Natural killer cell treated with Interleukin-12 subunit alpha and Interleukin-12 subunit beta and Interleukin-15 and Interleukin-18, amount 100 ng/mL, for 72 hours (primary cell): ENCODE measurements at regions not wholly inside any gene's neighbourhood (a gene's known extent, or its start where the extent isn't known, plus 50 kb on each side); places are given as distances from the start of the nearest gene placed in this dataset.
"Not testable (repeated sequence)": the region's sequence is repeated elsewhere in the genome, so short reads cannot be mapped to it uniquely, and the experiment has no call there.

Experiments used
- ATAC-seq, 2 donors: fragments of 150-1000 bp; cut with Tn5 transposase in 1 of 2; sonication (Bioruptor Pico), chemical (Tn5 transposase) in 1 of 2; 2 replicates each; pipeline ENCODE4 v1.10.0; 2021
- DNase-seq: peaks from one replicate; pipeline ENCODE4 v3.0.0; 2022; ENCODE audit warnings: low spot score
- H3K27ac Mint-ChIP-seq, 2 donors: 1 replicate in 1 of 2; 2 replicates in 1 of 2; pipeline ENCODE4 v1.8.0; 2022; ENCODE audit warnings: mixed read lengths in 2 of 2, mild to moderate bottlenecking in 1 of 2, moderate library complexity in 1 of 2
- H3K27me3 Mint-ChIP-seq, 2 donors: 1 replicate in 1 of 2; 2 replicates in 1 of 2; pipeline ENCODE4 v1.8.0; 2022; ENCODE audit warnings: mixed read lengths in 2 of 2
- H3K36me3 Mint-ChIP-seq: one replicate; pipeline ENCODE4 v1.8.0; 2022; ENCODE audit warnings: mixed read lengths
- H3K4me1 Mint-ChIP-seq, 2 donors: 1 replicate in 1 of 2; 2 replicates in 1 of 2; pipeline ENCODE4 v1.8.0; 2022; ENCODE audit warnings: low read depth in 2 of 2, mixed read lengths in 2 of 2, mild to moderate bottlenecking in 1 of 2
- H3K4me3 Mint-ChIP-seq: one replicate; pipeline ENCODE4 v1.8.0; 2022; ENCODE audit warnings: mixed read lengths
- H3K9me3 Mint-ChIP-seq: 2 replicates; pipeline ENCODE4 v1.8.0; 2022; ENCODE audit warnings: mixed read lengths

- H3K9me3 Mint-ChIP-seq, result peaks cover 6% of the 10 kb centered on the region
- H3K36me3 Mint-ChIP-seq, result peaks cover 5% of the 10 kb centered on the region
- H3K4me3 Mint-ChIP-seq, result no peak overlapping the region
- no peaks in the 10 kb centered on the region for H3K27me3 Mint-ChIP-seq
- H3K27ac Mint-ChIP-seq, result no peak overlapping the region
- H3K4me1 Mint-ChIP-seq, result no peaks in the 10 kb centered on the region
- DNase-seq (no peak), ATAC-seq (no peak)
Measured at GRCh38 chr1:196115646-196116045, 492.6 kb downstream of the KCNT2 start.

GRCh38 chr1:196114193-196114592, 494.0 kb downstream of the KCNT2 start:
- Mint-ChIP-seq H3K4me3 (no peak overlapping the region), H3K9me3 (peaks cover 3% of the 10 kb centered on the region), H3K27me3 (no peaks in the 10 kb centered on the region), H3K36me3 (peaks cover 6% of the 10 kb centered on the region), H3K27ac (no peak overlapping the region), H3K4me1 (no peaks in the 10 kb centered on the region)
- DNase-seq (no peak), ATAC-seq (no peak)

GRCh38 chr1:196108990-196109389, 499.2 kb downstream of the KCNT2 start:
- ATAC-seq, H3K27ac Mint-ChIP-seq, H3K27me3 Mint-ChIP-seq, H3K9me3 Mint-ChIP-seq, H3K4me1 Mint-ChIP-seq, DNase-seq, H3K4me3 Mint-ChIP-seq: not testable (repeated sequence)
- H3K36me3 Mint-ChIP-seq, result peaks cover 15% of the 10 kb centered on the region

GRCh38 chr1:196105901-196106300, 502.3 kb downstream of the KCNT2 start:
- no peak overlapping the region for H3K27ac Mint-ChIP-seq
- H3K36me3 Mint-ChIP-seq, result peaks cover 15% of the 10 kb centered on the region
- no peak overlapping the region for H3K4me3 Mint-ChIP-seq
- peaks cover 16% of the 10 kb centered on the region for H3K9me3 Mint-ChIP-seq
- ATAC-seq, result no peak
- H3K4me1 Mint-ChIP-seq, result no peaks in the 10 kb centered on the region
- no peaks in the 10 kb centered on the region for H3K27me3 Mint-ChIP-seq
- DNase-seq, result no peak

- ATAC-seq (no peak), DNase-seq (no peak)
- Mint-ChIP-seq H3K36me3 (peaks cover 6% of the 10 kb centered on the region), H3K27me3 (no peaks in the 10 kb centered on the region), H3K4me3 (no peak overlapping the region), H3K4me1 (no peaks in the 10 kb centered on the region), H3K27ac (no peak overlapping the region), H3K9me3 (peaks cover 21% of the 10 kb centered on the region)
Measured at GRCh38 chr1:196102826-196103225, 505.4 kb downstream of the KCNT2 start.

GRCh38 chr1:196098000-196098399, 510.2 kb downstream of the KCNT2 start:
- peaks cover 14% of the 10 kb centered on the region for H3K9me3 Mint-ChIP-seq
- no peak overlapping the region for H3K27ac Mint-ChIP-seq
- H3K4me1 Mint-ChIP-seq, result no peaks in the 10 kb centered on the region
- no peaks in the 10 kb centered on the region for H3K36me3 Mint-ChIP-seq
- no peak for DNase-seq
- no peak overlapping the region for H3K4me3 Mint-ChIP-seq
- no peak for ATAC-seq
- H3K27me3 Mint-ChIP-seq, result no peaks in the 10 kb centered on the region

GRCh38 chr1:196094821-196095220, 513.4 kb downstream of the KCNT2 start:
- Mint-ChIP-seq H3K27me3 (no peaks in the 10 kb centered on the region), H3K27ac (no peak overlapping the region), H3K4me1 (no peaks in the 10 kb centered on the region), H3K4me3 (no peak overlapping the region), H3K36me3 (no peaks in the 10 kb centered on the region), H3K9me3 (peaks cover 21% of the 10 kb centered on the region)
- DNase-seq (no peak), ATAC-seq (no peak)

- ATAC-seq (no peak), DNase-seq (no peak)
- Mint-ChIP-seq H3K4me3 (no peak overlapping the region), H3K27me3 (no peaks in the 10 kb centered on the region), H3K36me3 (no peaks in the 10 kb centered on the region), H3K27ac (no peak overlapping the region), H3K4me1 (no peaks in the 10 kb centered on the region), H3K9me3 (peaks cover 18% of the 10 kb centered on the region)
Measured at GRCh38 chr1:196091397-196092135, 516.7 kb downstream of the KCNT2 start.

- Mint-ChIP-seq H3K36me3 (no peaks in the 10 kb centered on the region), H3K27ac (no peak overlapping the region), H3K9me3 (peaks cover 18% of the 10 kb centered on the region), H3K4me3 (no peak overlapping the region), H3K27me3 (no peaks in the 10 kb centered on the region), H3K4me1 (no peaks in the 10 kb centered on the region)
- ATAC-seq (no peak), DNase-seq (no peak)
Measured at GRCh38 chr1:196090226-196090625, 518.0 kb downstream of the KCNT2 start.

- H3K27me3 Mint-ChIP-seq, result no peaks in the 10 kb centered on the region
- DNase-seq (no peak), ATAC-seq (no peak)
- H3K4me3 Mint-ChIP-seq, result no peak overlapping the region
- H3K9me3 Mint-ChIP-seq, result peaks cover 18% of the 10 kb centered on the region
- no peaks in the 10 kb centered on the region for H3K4me1 Mint-ChIP-seq
- H3K27ac Mint-ChIP-seq, result no peak overlapping the region
- H3K36me3 Mint-ChIP-seq, result no peaks in the 10 kb centered on the region
Measured at GRCh38 chr1:196088541-196088940, 519.7 kb downstream of the KCNT2 start.

- H3K9me3 Mint-ChIP-seq, result peaks cover 5% of the 10 kb centered on the region
- H3K27ac Mint-ChIP-seq, result no peak overlapping the region
Measured at GRCh38 chr1:196078691-196079090, 529.5 kb downstream of the KCNT2 start.

GRCh38 chr1:196075621-196076020, 532.6 kb downstream of the KCNT2 start:
- Mint-ChIP-seq H3K27ac (no peak overlapping the region), H3K4me1 (no peaks in the 10 kb centered on the region), H3K4me3 (no peak overlapping the region), H3K27me3 (no peaks in the 10 kb centered on the region), H3K9me3 (peaks cover 4% of the 10 kb centered on the region), H3K36me3 (no peaks in the 10 kb centered on the region)
- no peak for ATAC-seq
- no peak for DNase-seq

More at GRCh38 chr1:196078691-196079090, 529.5 kb downstream of the KCNT2 start:
- DNase-seq, result no peak
- Mint-ChIP-seq H3K4me1 (no peaks in the 10 kb centered on the region), H3K36me3 (peaks cover 5% of the 10 kb centered on the region), H3K27me3 (no peaks in the 10 kb centered on the region), H3K4me3 (no peak overlapping the region)
- no peak for ATAC-seq

GRCh38 chr1:196074182-196074581, 534.1 kb downstream of the KCNT2 start:
- no peak for ATAC-seq
- Mint-ChIP-seq H3K4me3 (no peak overlapping the region), H3K9me3 (peaks cover 8% of the 10 kb centered on the region), H3K36me3 (no peaks in the 10 kb centered on the region), H3K27ac (no peak overlapping the region), H3K4me1 (no peaks in the 10 kb centered on the region), H3K27me3 (no peaks in the 10 kb centered on the region)
- no peak for DNase-seq

GRCh38 chr1:196071447-196071846, 536.8 kb downstream of the KCNT2 start:
- no peaks in the 10 kb centered on the region for H3K4me1 Mint-ChIP-seq
- H3K9me3 Mint-ChIP-seq, result peaks cover 10% of the 10 kb centered on the region
- ATAC-seq (no peak), DNase-seq (no peak)
- no peak overlapping the region for H3K4me3 Mint-ChIP-seq
- no peaks in the 10 kb centered on the region for H3K27me3 Mint-ChIP-seq
- no peak overlapping the region for H3K27ac Mint-ChIP-seq
- no peaks in the 10 kb centered on the region for H3K36me3 Mint-ChIP-seq

GRCh38 chr1:196070940-196071339, 537.3 kb downstream of the KCNT2 start:
- Mint-ChIP-seq H3K27me3 (no peaks in the 10 kb centered on the region), H3K4me3 (no peak overlapping the region), H3K36me3 (no peaks in the 10 kb centered on the region), H3K27ac (no peak overlapping the region), H3K4me1 (no peaks in the 10 kb centered on the region), H3K9me3 (peaks cover 12% of the 10 kb centered on the region)
- DNase-seq (no peak), ATAC-seq (no peak)
